Right lobe of liver (tissue), 4 donors: ENCODE measurements at regions not wholly inside any gene's neighbourhood (a gene's known extent, or its start where the extent isn't known, plus 50 kb on each side); places are given as distances from the start of the nearest gene placed in this dataset.
"Not testable (repeated sequence)": the region's sequence is repeated elsewhere in the genome, so short reads cannot be mapped to it uniquely, and the experiment has no call there.

ENCODE experiments used
- CTCF ChIP-seq, 4 donors: fragments of 200-600 bp in 3 of 4; fragments of 450-650 bp in 1 of 4; IDR thresholded peaks; one replicate each; pipeline versions ENCODE4 v1.5.1 to v1.8.0; 2016 to 2022; ENCODE audit warnings: antibody characterized with exemption in 4 of 4, mild to moderate bottlenecking in 2 of 4
- POLR2A ChIP-seq: fragments of 450-650 bp; IDR thresholded peaks from one replicate; pipeline ENCODE4 v1.6.1; 2017; ENCODE audit warnings: antibody characterized with exemption, mild to moderate bottlenecking
- donor health status: DM: no; HTN: no; CAD: no.
- donor health status: DM: no; HTN: no; CAD: no.
- donor health status: DM: no; HTN: yes; CAD: no.

- TF ChIP-seq CTCF (IDR thresholded peaks at IDR 0.05); POLR2A: not testable (repeated sequence)
Observed at GRCh38 chr2:111491181-111491580, 370.5 kb downstream of the BCL2L11 start.
